HepG2 (cell line): ENCODE measurements at regions not wholly inside any gene's neighbourhood (a gene's known extent, or its start where the extent isn't known, plus 50 kb on each side); places are given as distances from the start of the nearest gene placed in this dataset.

Source experiments
- ATAC-seq: fragments of 200-7000 bp; cut with Tn5 transposase; 3 replicates; pipeline ENCODE4 v1.9.1; 2020; ENCODE audit warnings: mild to moderate bottlenecking, moderate library complexity
- BruUV-seq: library from RNA; stranded (reverse); fragments of 400-500 nt; replicated peaks from 2 replicates; lab custom pipeline; 2021; lab: Mats Ljungman, UMichigan
- CTCF ChIA-PET: fragments of 300-600 bp; formaldehyde crosslinking; extraction: SDS; loops from one replicate; lab custom pipeline; 2021; ENCODE audit warnings: low total read pairs, inconsistent platforms, low intra/inter-chr PET ratio; lab: Yijun Ruan, JAX
- POLR2A ChIA-PET: fragments of 350-600 bp; sonication (Branson Sonifier 250); formaldehyde crosslinking; loops from one replicate; lab custom pipeline; 2020; ENCODE audit warnings: antibody characterized with exemption, inconsistent platforms; lab: Yijun Ruan, JAX
- DNase-seq: peaks from one replicate; pipeline ENCODE4 v3.0.0-alpha.2; 2015; ENCODE audit warnings: low spot score
- FAIRE-seq: peaks from 3 replicates; lab custom pipeline; 2011; peaks lifted over from hg19 to GRCh38; lab: Jason Lieb, UNC
- H2AFZ ChIP-seq: one replicate; pipeline ENCODE4 v1.6.1; 2011; ENCODE audit warnings: low read length, inconsistent platforms
- H3K27ac ChIP-seq: fragments of 300-600 bp; 3 replicates; pipeline ENCODE4 v1.8.0; 2011; ENCODE audit warnings: mixed run types, mild to moderate bottlenecking, mixed read lengths, low read length, inconsistent platforms; ENCODE audit not compliant: insufficient read depth; ENCODE audit errors: extremely low read length
- H3K27me3 ChIP-seq, 2 experiments: fragments of 200-600 bp in 1 of 2; 2 replicates in 1 of 2; 3 replicates in 1 of 2; pipeline versions ENCODE4 v1.6.0 to v1.8.0; 2011; ENCODE audit warnings: low read length in 2 of 2, mild to moderate bottlenecking in 2 of 2, moderate library complexity in 2 of 2, inconsistent platforms in 1 of 2; ENCODE audit not compliant: insufficient read depth in 2 of 2, control insufficient read depth in 1 of 2
- H3K36me3 ChIP-seq, 2 experiments: fragments of 200-600 bp in 1 of 2; replicated peaks in 1 of 2; 2 replicates in 1 of 2; 3 replicates in 1 of 2; pipeline versions ENCODE4 v1.5.1 to v1.8.0; 2011; ENCODE audit warnings: low read length in 2 of 2, inconsistent platforms in 1 of 2; ENCODE audit not compliant: insufficient read depth in 2 of 2, control insufficient read depth in 1 of 2
- H3K4me1 ChIP-seq: 2 replicates; pipeline ENCODE4 v1.5.1; 2012; ENCODE audit warnings: low read length, inconsistent platforms; ENCODE audit not compliant: insufficient read depth
- H3K4me2 ChIP-seq: 2 replicates; pipeline ENCODE4 v1.6.0; 2011; ENCODE audit warnings: low read depth, low read length, inconsistent platforms
- H3K4me3 ChIP-seq, 3 experiments: fragments of 200-600 bp in 1 of 3; sonication (generic), shearing (Covaris generic) in 1 of 3; replicated peaks in 1 of 3; 2 replicates each; pipeline ENCODE4 v1.5.1; 2011 to 2016; ENCODE audit warnings: low read length in 3 of 3, inconsistent platforms in 2 of 3, low read depth in 2 of 3, mild to moderate bottlenecking in 2 of 3, control low read depth in 1 of 3, mixed read lengths in 1 of 3; ENCODE audit not compliant: insufficient read depth in 1 of 3
- H3K79me2 ChIP-seq: one replicate; pipeline ENCODE4 v1.6.1; 2011; ENCODE audit warnings: low read length, inconsistent platforms; ENCODE audit not compliant: insufficient read depth
- H3K9ac ChIP-seq: 2 replicates; pipeline ENCODE4 v1.6.0; 2011; ENCODE audit warnings: mild to moderate bottlenecking, low read depth, low read length, inconsistent platforms; ENCODE audit not compliant: insufficient read depth
- H3K9me3 ChIP-seq: 2 replicates; pipeline ENCODE4 v1.5.1; 2012; ENCODE audit warnings: mild to moderate bottlenecking, low read length
- H4K20me1 ChIP-seq: 2 replicates; pipeline ENCODE4 v1.6.0; 2011; ENCODE audit warnings: inconsistent platforms, mild to moderate bottlenecking, low read length, moderate library complexity; ENCODE audit not compliant: insufficient read depth
- DZIP1 ChIP-seq: sonication (generic); formaldehyde crosslinking; IDR thresholded peaks from 2 replicates; pipeline ENCODE4 v1.5.0; 2020; ENCODE audit warnings: mild to moderate bottlenecking, missing genetic modification reagents
- E2F2 ChIP-seq: sonication (generic); formaldehyde crosslinking; IDR thresholded peaks from 2 replicates; pipeline ENCODE4 v1.4.0; 2020; ENCODE audit warnings: missing genetic modification reagents, borderline replicate concordance
- GPN1 ChIP-seq: sonication (generic); formaldehyde crosslinking; IDR thresholded peaks from 2 replicates; pipeline ENCODE4 v1.5.1; 2020; ENCODE audit warnings: missing genetic modification reagents, borderline replicate concordance
- HIC2 ChIP-seq: sonication (generic); formaldehyde crosslinking; IDR thresholded peaks from 2 replicates; pipeline ENCODE4 v1.9.0; 2022; ENCODE audit warnings: low read depth, missing genetic modification reagents
- POGK ChIP-seq: sonication (generic); formaldehyde crosslinking; conservative IDR thresholded peaks from 2 replicates; pipeline ENCODE4 v1.8.0; 2022; ENCODE audit warnings: mild to moderate bottlenecking, moderate library complexity, missing genetic modification reagents
- SMARCE1 ChIP-seq: fragments of 450-650 bp; IDR thresholded peaks from 2 replicates; pipeline ENCODE4 v1.6.1; 2017; ENCODE audit warnings: borderline replicate concordance
- TFDP2 ChIP-seq: sonication (generic); formaldehyde crosslinking; IDR thresholded peaks from 2 replicates; pipeline ENCODE4 v1.4.0; 2020; ENCODE audit warnings: missing genetic modification reagents
- TOPORS ChIP-seq: sonication (generic); formaldehyde crosslinking; IDR thresholded peaks from 2 replicates; pipeline ENCODE4 v1.8.0; 2023; ENCODE audit warnings: mild to moderate bottlenecking, missing genetic modification reagents
- ZNF326 ChIP-seq: sonication (generic); formaldehyde crosslinking; IDR thresholded peaks from 2 replicates; pipeline ENCODE4 v1.4.0; 2020; ENCODE audit warnings: missing genetic modification reagents, borderline replicate concordance
- ZNF382 ChIP-seq: sonication (generic); formaldehyde crosslinking; IDR thresholded peaks from 2 replicates; pipeline ENCODE4 v1.5.0; 2020; ENCODE audit warnings: missing genetic modification reagents, mild to moderate bottlenecking, borderline replicate concordance
- ZNF431 ChIP-seq: sonication (generic); formaldehyde crosslinking; IDR thresholded peaks from 2 replicates; pipeline ENCODE4 v1.9.0; 2022; ENCODE audit warnings: missing genetic modification reagents, low read depth, mild to moderate bottlenecking, borderline replicate concordance
- ZNF589 ChIP-seq: sonication (generic); formaldehyde crosslinking; conservative IDR thresholded peaks from 2 replicates; pipeline ENCODE4 v1.8.0; 2022; ENCODE audit warnings: mild to moderate bottlenecking, moderate library complexity, missing genetic modification reagents
- ZNF709 ChIP-seq: sonication (generic); formaldehyde crosslinking; IDR thresholded peaks from 2 replicates; pipeline ENCODE4 v1.5.0; 2020; ENCODE audit warnings: mild to moderate bottlenecking, missing genetic modification reagents
- ZNF746 ChIP-seq: sonication (generic); formaldehyde crosslinking; IDR thresholded peaks from 2 replicates; pipeline ENCODE4 v1.8.0; 2022; ENCODE audit warnings: mild to moderate bottlenecking, missing genetic modification reagents
- ZNF83 ChIP-seq: sonication (generic); formaldehyde crosslinking; IDR thresholded peaks from 2 replicates; pipeline ENCODE4 v1.4.0; 2020; ENCODE audit warnings: missing genetic modification reagents, mild to moderate bottlenecking, borderline replicate concordance
- WGBS: methylation state at CpG from one replicate; pipeline ENCODE4 v1.1.6; 2017; ENCODE audit warnings: low lambda C conversion rate; 5-methylcytosine and 5-hydroxymethylcytosine counted together
- in situ Hi-C: cut with HindIII; loops from 2 replicates; pipeline ENCODE4 v1.10.0; 2017; ENCODE audit warnings: low pct_unique_long_range_greater_than_20kb; ENCODE audit not compliant: extremely low pct_ligation_motif_present
- intact Hi-C: fragments of 100-400 bp; cut with micrococcal nuclease; formaldehyde crosslinking; loops from one replicate; pipeline ENCODE4 v1.10.0; 2022; ENCODE audit not compliant: unreplicated experiment

GRCh38 chr1:65558215-65558614 is 137.7 kb downstream of the LEPR start (continued):
- TF ChIP-seq ZNF326 (no peak), E2F2 (no peak), ZNF589 (CRISPR knock-in tag) (no peak), HIC2 (CRISPR knock-in tag) (no peak), ZNF746 (CRISPR knock-in tag) (no peak), ZNF382 (CRISPR knock-in tag) (no peak), ZNF709 (no peak), SMARCE1 (no peak), GPN1 (no peak)

GRCh38 chr1:65564493-65564892 is 144.0 kb downstream of the LEPR start:
- Histone ChIP-seq H3K9ac (no peak overlapping the region), H2AFZ (no peak overlapping the region), H3K27ac (no peak overlapping the region), H3K4me2 (no peak overlapping the region), H3K27me3 (no peaks in the 10 kb centered on the region), H3K36me3 (no peaks in the 10 kb centered on the region), H3K79me2 (no peaks in the 10 kb centered on the region), H3K4me3 (no peak overlapping the region), H4K20me1 (no peaks in the 10 kb centered on the region), H3K9me3 (no peaks in the 10 kb centered on the region), H3K4me1 (no peaks in the 10 kb centered on the region)
- DNase-seq: no peak
- no peak for FAIRE-seq
- in situ Hi-C loops (no loop called here), intact Hi-C loops (no loop called here)
- no TSS peak for BruUV-seq
- ChIA-PET POLR2A (no interaction called here), CTCF (no interaction called here)
- TF ChIP-seq TFDP2 (CRISPR knock-in tag): no peak
- no peak for TF ChIP-seq POGK (CRISPR knock-in tag)
- no peak for TF ChIP-seq TOPORS
- no peak for TF ChIP-seq ZNF431 (CRISPR knock-in tag)
- no peak for TF ChIP-seq DZIP1 (CRISPR knock-in tag)
- no peak for TF ChIP-seq ZNF83
- ATAC-seq: no peak
- WGBS: 58% methylated on average over 4 of the region's 7 CpGs
